Lower lobe of right lung (tissue), 2 donors: ENCODE measurements at regions not wholly inside any gene's neighbourhood (a gene's known extent, or its start where the extent isn't known, plus 50 kb on each side); places are given as distances from the start of the nearest gene placed in this dataset.

ENCODE experiments used
- ATAC-seq, 2 donors: fragments of 200-7000 bp; cut with Tn5 transposase; one replicate each; pipeline ENCODE4 v1.9.1; 2020 to 2022; ENCODE audit warnings: mild to moderate bottlenecking in 2 of 2, moderate library complexity in 2 of 2
- DNase-seq: peaks from one replicate; pipeline ENCODE4 v3.0.0-alpha.2; 2020
- H3K27ac ChIP-seq: fragments of 200-600 bp; one replicate; pipeline ENCODE4 v1.8.0; 2022
- H3K27me3 ChIP-seq: fragments of 200-600 bp; one replicate; pipeline ENCODE4 v1.8.0; 2022; ENCODE audit warnings: low read depth
- H3K36me3 ChIP-seq: fragments of 200-600 bp; one replicate; pipeline ENCODE4 v1.8.0; 2022; ENCODE audit warnings: mild to moderate bottlenecking
- H3K4me1 ChIP-seq: fragments of 200-600 bp; one replicate; pipeline ENCODE4 v1.8.0; 2022
- H3K4me3 ChIP-seq: fragments of 200-600 bp; one replicate; pipeline ENCODE4 v1.8.0; 2022; ENCODE audit warnings: mild to moderate bottlenecking
- H3K9me3 ChIP-seq: fragments of 200-600 bp; one replicate; pipeline ENCODE4 v1.8.0; 2022
- CTCF ChIP-seq: fragments of 200-600 bp; IDR thresholded peaks from one replicate; pipeline ENCODE4 v1.8.0; 2022; ENCODE audit warnings: antibody characterized with exemption, mild to moderate bottlenecking
- intact Hi-C: fragments of 100-400 bp; cut with DNase I; formaldehyde crosslinking; loops from one replicate; pipeline ENCODE4 v1.11.0; 2022
- donor health status: DM: no; HTN: yes; CAD: no; lungs with severe emphysema.

- Histone ChIP-seq H3K27ac (no peak overlapping the region), H3K36me3 (no peaks in the 10 kb centered on the region), H3K9me3 (no peaks in the 10 kb centered on the region), H3K4me1 (peaks cover 4% of the 10 kb centered on the region), H3K4me3 (no peak overlapping the region), H3K27me3 (no peaks in the 10 kb centered on the region)
- intact Hi-C loops: no loop called here
- TF ChIP-seq CTCF: no peak
- DNase-seq (no peak), ATAC-seq (peak in 1 of 2 donors; percentile 34)
These were observed 522.6 kb downstream of the QKI start for GRCh38 chr6:163937071-163937470.

- Histone ChIP-seq H3K4me1 (peaks cover 4% of the 10 kb centered on the region), H3K36me3 (no peaks in the 10 kb centered on the region), H3K27me3 (no peaks in the 10 kb centered on the region), H3K9me3 (no peaks in the 10 kb centered on the region), H3K27ac (no peak overlapping the region), H3K4me3 (no peak overlapping the region)
- DNase-seq (no peak), ATAC-seq (no peak)
- intact Hi-C loops: no loop called here
- TF ChIP-seq CTCF: no peak
These were observed 520.7 kb downstream of the QKI start for GRCh38 chr6:163935158-163935762.

- DNase-seq: no peak
- Histone ChIP-seq H3K4me3 (no peak overlapping the region), H3K4me1 (no peaks in the 10 kb centered on the region), H3K9me3 (no peaks in the 10 kb centered on the region), H3K36me3 (no peaks in the 10 kb centered on the region), H3K27me3 (no peaks in the 10 kb centered on the region), H3K27ac (no peak overlapping the region)
- peak in 1 of 2 donors; percentile 39 for ATAC-seq
- intact Hi-C loops: no loop called here
- no peak for TF ChIP-seq CTCF
These were observed 515.5 kb downstream of the QKI start for GRCh38 chr6:163930012-163930411.

GRCh38 chr6:163929538-163929937, 515.0 kb downstream of the QKI start:
- H3K4me3 ChIP-seq: no peak overlapping the region
- no peak overlapping the region for H3K27ac ChIP-seq
- no peaks in the 10 kb centered on the region for H3K4me1 ChIP-seq
- no peak for TF ChIP-seq CTCF
- intact Hi-C loops: no loop called here
- H3K27me3 ChIP-seq: no peaks in the 10 kb centered on the region
- H3K36me3 ChIP-seq: no peaks in the 10 kb centered on the region
- H3K9me3 ChIP-seq: no peaks in the 10 kb centered on the region
- DNase-seq (no peak), ATAC-seq (no peak)

GRCh38 chr6:163926642-163927041, 512.1 kb downstream of the QKI start:
- peak in 1 of 2 donors; percentile 27 for ATAC-seq
- H3K4me1 ChIP-seq: no peaks in the 10 kb centered on the region

More at GRCh38 chr6:163926642-163927041, 512.1 kb downstream of the QKI start:
- H3K9me3 ChIP-seq: no peaks in the 10 kb centered on the region
- no peak for TF ChIP-seq CTCF
- H3K27ac ChIP-seq: no peak overlapping the region
- intact Hi-C loops: no loop called here
- no peak for DNase-seq
- no peak overlapping the region for H3K4me3 ChIP-seq
- H3K36me3 ChIP-seq: no peaks in the 10 kb centered on the region
- H3K27me3 ChIP-seq: no peaks in the 10 kb centered on the region
